Activated T-helper 2 cell treated with anti-CD3 and anti-CD28 coated beads, Interferon-gamma antibody, Interleukin-2, Interleukin-4, amounts not matched to agents 10 μg/mL and 5 μg/mL and 100 μg/mL, durations not matched to agents 14 hours and 24 hours and 36 hours (primary cell): ENCODE measurements at regions not wholly inside any gene's neighbourhood (a gene's known extent, or its start where the extent isn't known, plus 50 kb on each side); places are given as distances from the start of the nearest gene placed in this dataset.
"Not testable (repeated sequence)": the region's sequence is repeated elsewhere in the genome, so short reads cannot be mapped to it uniquely, and the experiment has no call there.

Experiments
- DNase-seq: peaks from one replicate; pipeline ENCODE4 v3.0.0; 2021; ENCODE audit warnings: low spot score
- H3K27ac Mint-ChIP-seq: one replicate; pipeline ENCODE4 v1.8.0; 2021; ENCODE audit warnings: mixed read lengths
- H3K27me3 Mint-ChIP-seq: one replicate; pipeline ENCODE4 v1.8.0; 2021; ENCODE audit warnings: low read depth, mixed read lengths
- H3K36me3 Mint-ChIP-seq: one replicate; pipeline ENCODE4 v1.8.0; 2021; ENCODE audit warnings: low read depth, mixed read lengths
- H3K4me1 Mint-ChIP-seq: one replicate; pipeline ENCODE4 v1.8.0; 2021; ENCODE audit warnings: low read depth, mixed read lengths
- H3K4me3 Mint-ChIP-seq: one replicate; pipeline ENCODE4 v1.8.0; 2021; ENCODE audit warnings: low read depth, mild to moderate bottlenecking, moderate library complexity, mixed read lengths
- H3K9me3 Mint-ChIP-seq: one replicate; pipeline ENCODE4 v1.8.0; 2021; ENCODE audit warnings: mixed read lengths
- intact Hi-C: fragments of 100-400 bp; cut with micrococcal nuclease; formaldehyde crosslinking; loops from one replicate; pipeline ENCODE4 v1.15.1; 2023

DNA sequence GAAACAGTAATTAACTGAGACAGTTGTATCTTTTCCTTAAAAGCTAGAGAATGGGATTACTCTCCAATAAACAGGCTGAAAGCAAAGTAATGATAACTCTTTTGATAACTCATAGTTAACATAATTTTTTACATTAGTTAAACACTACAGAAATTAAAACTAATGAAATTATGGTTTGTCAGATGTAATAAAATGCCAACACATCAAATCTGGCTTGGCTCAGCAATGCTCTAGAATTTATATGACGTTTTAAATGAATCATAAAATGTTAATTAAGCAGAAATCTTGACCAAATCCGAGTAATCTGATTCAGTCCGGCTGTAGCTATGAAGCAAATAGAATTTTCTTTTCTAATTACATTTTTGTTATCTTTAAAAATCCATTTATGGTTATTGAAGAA, 244.2 kb upstream of the NR3C2 start:
- no peak overlapping the region for H3K4me3 Mint-ChIP-seq
- DNase-seq = no peak
- no peaks in the 10 kb centered on the region for H3K4me1 Mint-ChIP-seq
- no peaks in the 10 kb centered on the region for H3K27me3 Mint-ChIP-seq
- H3K9me3 Mint-ChIP-seq = no peaks in the 10 kb centered on the region
- no peaks in the 10 kb centered on the region for H3K36me3 Mint-ChIP-seq
- H3K27ac Mint-ChIP-seq = no peak overlapping the region
- intact Hi-C loops = no loop called here

DNA sequence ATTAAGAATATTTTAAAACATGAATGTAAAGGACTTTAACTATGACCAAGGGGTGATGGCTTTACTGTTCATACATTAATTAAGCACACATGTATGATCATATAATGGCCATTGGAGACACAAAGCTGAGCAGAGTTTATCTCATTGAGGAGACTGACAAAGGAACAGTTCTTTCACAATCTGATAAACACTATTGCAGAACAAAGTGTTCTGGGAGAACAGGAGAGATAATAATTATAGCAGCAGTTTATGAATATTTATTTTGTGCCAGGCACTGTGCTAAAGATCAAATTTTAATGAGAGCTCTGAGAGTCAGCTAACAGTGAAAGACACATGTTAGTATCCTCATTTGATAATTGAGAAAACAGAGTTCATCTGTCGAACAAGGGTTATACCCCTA, 242.4 kb upstream of the NR3C2 start:
- no peaks in the 10 kb centered on the region for H3K27me3 Mint-ChIP-seq
- DNase-seq = no peak
- H3K27ac Mint-ChIP-seq = no peak overlapping the region
- H3K4me1 Mint-ChIP-seq = no peaks in the 10 kb centered on the region
- no peaks in the 10 kb centered on the region for H3K9me3 Mint-ChIP-seq
- intact Hi-C loops = no loop called here
- no peak overlapping the region for H3K4me3 Mint-ChIP-seq
- no peaks in the 10 kb centered on the region for H3K36me3 Mint-ChIP-seq

GRCh38 chr4:148680884-148681283, 238.7 kb upstream of the NR3C2 start:
- Mint-ChIP-seq H3K4me3 (no peak overlapping the region), H3K4me1 (no peaks in the 10 kb centered on the region), H3K27me3 (no peaks in the 10 kb centered on the region), H3K27ac (no peak overlapping the region), H3K36me3 (no peaks in the 10 kb centered on the region), H3K9me3 (no peaks in the 10 kb centered on the region)
- intact Hi-C loops = no loop called here
- DNase-seq = no peak

DNA sequence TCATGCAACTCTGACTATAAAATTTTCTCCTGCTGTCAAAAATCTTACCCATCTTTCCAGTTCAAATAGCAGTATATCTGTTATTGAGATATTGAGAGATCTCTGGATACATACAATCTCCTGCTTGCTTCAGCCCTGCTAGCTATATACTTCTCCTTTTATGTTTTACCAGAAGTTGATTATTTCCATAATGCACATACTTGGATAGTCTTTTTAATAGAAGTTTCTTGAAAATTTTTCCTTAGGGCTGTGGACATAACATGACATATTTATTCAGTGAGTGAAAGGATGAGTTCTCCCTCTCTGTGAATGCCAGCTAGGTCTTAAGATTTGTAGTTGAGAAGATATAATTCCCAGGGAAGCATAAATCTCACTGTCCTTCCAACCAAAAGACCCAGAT, 234.1 kb upstream of the NR3C2 start:
- intact Hi-C loops = no loop called here
- Mint-ChIP-seq H3K4me1 (no peaks in the 10 kb centered on the region), H3K36me3 (no peaks in the 10 kb centered on the region), H3K4me3 (no peak overlapping the region), H3K27me3 (no peaks in the 10 kb centered on the region), H3K27ac (no peak overlapping the region), H3K9me3 (no peaks in the 10 kb centered on the region)
- DNase-seq = no peak

DNA sequence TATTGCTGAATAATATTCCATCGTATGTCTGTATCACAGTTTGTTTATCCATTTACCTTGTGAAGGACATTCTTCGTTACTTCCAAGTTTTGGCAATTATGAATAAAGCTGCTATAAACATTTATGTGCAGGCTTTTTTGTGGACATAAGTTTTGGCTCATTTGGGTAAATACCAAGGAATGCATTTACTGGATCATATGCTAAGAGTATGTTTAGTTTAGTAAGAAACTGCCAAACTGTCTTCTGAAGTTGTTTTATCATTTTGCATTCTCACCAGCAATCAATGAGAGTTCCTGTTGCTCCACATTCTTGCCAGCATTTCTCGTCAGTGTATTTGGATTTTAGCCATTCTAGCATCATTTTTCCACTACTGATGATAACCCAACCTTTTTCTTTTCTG, 232.7 kb upstream of the NR3C2 start:
- no peak for DNase-seq
- H3K9me3 Mint-ChIP-seq = no peaks in the 10 kb centered on the region

DNA sequence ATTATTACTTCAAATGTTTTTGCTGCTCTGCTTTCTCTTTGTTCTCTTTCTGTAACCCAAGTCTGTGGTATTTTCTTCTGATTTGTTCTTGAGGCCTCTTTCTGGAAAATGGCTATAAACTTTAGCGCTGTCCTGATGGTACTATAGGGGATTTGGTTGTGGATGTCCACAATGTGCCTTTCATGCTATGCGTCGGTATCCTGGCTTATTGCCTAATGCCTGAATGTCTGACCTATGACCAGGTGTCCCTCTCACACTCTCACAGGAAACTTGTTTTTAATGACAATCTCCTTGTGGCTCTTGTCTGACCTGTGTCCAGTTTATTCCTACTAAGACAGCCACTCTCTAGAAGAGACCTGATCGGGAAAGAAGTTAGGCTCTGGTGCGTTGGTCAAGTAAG, 222.4 kb upstream of the NR3C2 start:
- no peak for DNase-seq
- intact Hi-C loops = no loop called here
- Mint-ChIP-seq H3K4me3 (no peak overlapping the region), H3K36me3 (no peaks in the 10 kb centered on the region), H3K9me3 (no peaks in the 10 kb centered on the region), H3K27me3 (no peaks in the 10 kb centered on the region), H3K4me1 (no peaks in the 10 kb centered on the region), H3K27ac (no peak overlapping the region)

More for the DNA sequence above, 232.7 kb upstream of the NR3C2 start:
- intact Hi-C loops = no loop called here
- Mint-ChIP-seq H3K4me1 (no peaks in the 10 kb centered on the region), H3K4me3 (no peak overlapping the region), H3K36me3 (no peaks in the 10 kb centered on the region), H3K27me3 (no peaks in the 10 kb centered on the region), H3K27ac (no peak overlapping the region)

DNA sequence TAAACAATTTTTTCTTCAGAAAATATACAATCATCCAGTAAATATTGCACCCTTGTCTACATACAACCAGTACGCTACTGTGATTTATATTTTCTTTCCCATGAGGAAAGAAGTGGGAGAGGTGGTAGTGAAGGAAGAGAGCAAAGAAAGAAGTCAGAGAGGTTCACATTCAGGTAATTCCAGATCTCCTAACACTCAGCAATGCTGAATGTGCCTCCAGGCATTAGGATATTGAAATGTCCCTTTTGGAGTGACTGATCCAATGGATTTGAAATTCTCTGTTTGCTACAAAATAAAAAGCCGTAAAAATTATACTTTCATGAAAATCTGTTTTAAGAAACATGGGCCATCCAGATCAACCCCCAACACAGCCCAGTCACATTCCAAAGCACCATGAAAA, 211.9 kb upstream of the NR3C2 start:
- intact Hi-C loops = no loop called here
- H3K27me3 Mint-ChIP-seq = no peaks in the 10 kb centered on the region
- H3K36me3 Mint-ChIP-seq = no peaks in the 10 kb centered on the region
- H3K9me3 Mint-ChIP-seq = no peaks in the 10 kb centered on the region
- no peak for DNase-seq
- no peak overlapping the region for H3K27ac Mint-ChIP-seq
- peaks cover 4% of the 10 kb centered on the region for H3K4me1 Mint-ChIP-seq
- H3K4me3 Mint-ChIP-seq = no peak overlapping the region

- Mint-ChIP-seq H3K4me3 (no peak overlapping the region), H3K27ac (no peak overlapping the region), H3K36me3 (no peaks in the 10 kb centered on the region), H3K9me3 (no peaks in the 10 kb centered on the region), H3K27me3 (no peaks in the 10 kb centered on the region), H3K4me1 (peaks cover 4% of the 10 kb centered on the region)
- no peak for DNase-seq
- intact Hi-C loops = no loop called here
Measured at GRCh38 chr4:148653681-148654080, 211.5 kb upstream of the NR3C2 start.

- intact Hi-C loops = no loop called here
- Mint-ChIP-seq H3K4me3 (no peak overlapping the region), H3K36me3 (no peaks in the 10 kb centered on the region), H3K27me3 (no peaks in the 10 kb centered on the region), H3K9me3 (no peaks in the 10 kb centered on the region), H3K4me1 (peaks cover 4% of the 10 kb centered on the region), H3K27ac (no peak overlapping the region)
- no peak for DNase-seq
Measured at GRCh38 chr4:148651991-148652390, 209.8 kb upstream of the NR3C2 start.

GRCh38 chr4:148649652-148650331, 207.6 kb upstream of the NR3C2 start:
- intact Hi-C loops = no loop called here
- no peak for DNase-seq
- Mint-ChIP-seq H3K9me3 (no peaks in the 10 kb centered on the region), H3K4me3 (no peak overlapping the region), H3K27ac (no peak overlapping the region), H3K4me1 (peaks cover 4% of the 10 kb centered on the region), H3K36me3 (no peaks in the 10 kb centered on the region), H3K27me3 (no peaks in the 10 kb centered on the region)

DNA sequence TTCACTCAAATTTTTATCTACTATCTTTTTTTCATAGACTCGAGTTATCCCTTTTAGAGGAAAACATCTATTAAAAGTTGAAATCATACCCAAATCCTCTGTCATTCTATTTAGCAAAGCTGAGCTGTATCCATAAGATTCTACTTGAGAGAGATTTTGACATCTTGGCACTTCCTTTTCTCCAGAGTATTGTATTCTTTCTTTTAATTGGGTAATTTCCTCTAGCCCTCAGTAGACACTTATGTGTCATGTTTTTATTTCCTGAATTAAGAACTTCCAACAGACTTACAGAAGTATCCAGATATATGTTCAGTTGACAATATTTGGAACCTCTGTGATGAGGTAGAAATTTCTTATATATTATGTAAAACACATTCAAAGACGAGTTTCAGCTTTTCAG, 201.6 kb upstream of the NR3C2 start:
- no peak for DNase-seq
- no peaks in the 10 kb centered on the region for H3K27me3 Mint-ChIP-seq
- intact Hi-C loops = no loop called here
- no peaks in the 10 kb centered on the region for H3K36me3 Mint-ChIP-seq
- H3K4me3 Mint-ChIP-seq = no peak overlapping the region
- H3K4me1 Mint-ChIP-seq = no peaks in the 10 kb centered on the region
- H3K9me3 Mint-ChIP-seq = peaks cover 4% of the 10 kb centered on the region
- no peak overlapping the region for H3K27ac Mint-ChIP-seq

DNA sequence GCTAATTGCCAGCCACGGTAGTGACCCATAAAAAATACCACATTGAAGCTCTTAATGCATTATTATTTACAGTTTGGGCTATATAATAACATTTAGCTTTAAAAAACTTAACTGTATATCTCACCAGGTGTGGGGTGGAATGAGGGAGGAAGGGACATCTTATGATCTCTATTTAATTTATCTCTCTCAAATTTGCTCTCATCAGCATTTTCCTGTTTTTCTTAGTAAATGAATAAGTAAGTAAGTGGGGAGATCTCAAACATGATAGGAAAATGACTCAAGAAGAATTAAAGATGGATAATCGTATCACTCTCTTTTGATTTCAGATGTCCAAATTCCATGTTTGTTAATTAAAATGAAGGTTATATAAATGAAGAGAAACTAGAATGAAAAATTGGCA, 200.7 kb upstream of the NR3C2 start:
- Mint-ChIP-seq H3K36me3 (no peaks in the 10 kb centered on the region), H3K4me1 (no peaks in the 10 kb centered on the region), H3K4me3 (no peak overlapping the region), H3K27ac (no peak overlapping the region), H3K27me3 (no peaks in the 10 kb centered on the region), H3K9me3 (peaks cover 9% of the 10 kb centered on the region)
- intact Hi-C loops = no loop called here
- DNase-seq = no peak

- H3K27ac Mint-ChIP-seq, H3K27me3 Mint-ChIP-seq, DNase-seq, H3K4me1 Mint-ChIP-seq, intact Hi-C loops, H3K36me3 Mint-ChIP-seq, H3K4me3 Mint-ChIP-seq: not testable (repeated sequence)
- H3K9me3 Mint-ChIP-seq = peaks cover 21% of the 10 kb centered on the region
Measured at GRCh38 chr4:148638079-148638478, 195.9 kb upstream of the NR3C2 start.

- DNase-seq, H3K4me3 Mint-ChIP-seq, H3K4me1 Mint-ChIP-seq, H3K27ac Mint-ChIP-seq, H3K36me3 Mint-ChIP-seq, intact Hi-C loops, H3K27me3 Mint-ChIP-seq: not testable (repeated sequence)
- peaks cover 21% of the 10 kb centered on the region for H3K9me3 Mint-ChIP-seq
Measured at GRCh38 chr4:148637453-148637852, 195.2 kb upstream of the NR3C2 start.
